T-helper 2 cell treated with Interferon-gamma antibody and Interleukin-4, amounts not matched to agents 5 μg/mL and 100 μg/mL, for 36 hours (primary cell): ENCODE measurements at regions not wholly inside any gene's neighbourhood (a gene's known extent, or its start where the extent isn't known, plus 50 kb on each side); places are given as distances from the start of the nearest gene placed in this dataset.
"Not testable (repeated sequence)": the region's sequence is repeated elsewhere in the genome, so short reads cannot be mapped to it uniquely, and the experiment has no call there.

Source experiments
- DNase-seq: peaks from one replicate; pipeline ENCODE4 v3.0.0; 2021; ENCODE audit warnings: low spot score
- H3K27ac Mint-ChIP-seq: one replicate; pipeline ENCODE4 v1.8.0; 2021; ENCODE audit warnings: mild to moderate bottlenecking, mixed read lengths
- H3K27me3 Mint-ChIP-seq: one replicate; pipeline ENCODE4 v1.8.0; 2021; ENCODE audit warnings: low read depth, mixed read lengths
- H3K36me3 Mint-ChIP-seq: one replicate; pipeline ENCODE4 v1.8.0; 2021; ENCODE audit warnings: low read depth, mixed read lengths
- H3K4me1 Mint-ChIP-seq: one replicate; pipeline ENCODE4 v1.8.0; 2021; ENCODE audit warnings: low read depth, mixed read lengths
- H3K4me3 Mint-ChIP-seq: one replicate; pipeline ENCODE4 v1.8.0; 2022; ENCODE audit warnings: mild to moderate bottlenecking, moderate library complexity, mixed read lengths
- H3K9me3 Mint-ChIP-seq: one replicate; pipeline ENCODE4 v1.8.0; 2021; ENCODE audit warnings: mixed read lengths

DNA sequence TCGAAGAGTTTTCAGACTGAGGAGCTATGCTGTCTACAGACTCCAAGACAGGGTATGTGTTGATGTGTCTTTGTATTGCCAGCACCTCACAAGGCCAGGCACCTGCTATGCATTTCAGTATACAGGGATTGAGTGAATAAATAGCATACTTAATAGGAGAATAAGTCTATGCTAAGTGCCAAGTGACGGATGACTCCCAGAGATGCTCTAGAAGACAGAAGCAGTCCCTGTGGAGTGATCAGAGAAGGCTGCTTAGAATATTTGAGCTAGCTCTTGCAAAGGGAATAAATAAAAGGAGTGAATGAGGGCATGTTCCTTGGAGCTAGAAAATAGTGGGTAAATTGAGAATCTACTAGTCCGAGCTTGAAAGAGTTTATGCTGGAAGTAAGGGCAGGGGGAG lies 346.4 kb downstream of the GATA3 start:
- H3K36me3 Mint-ChIP-seq = peaks cover 3% of the 10 kb centered on the region
- no peaks in the 10 kb centered on the region for H3K9me3 Mint-ChIP-seq
- peak overlapping the region; percentile 73 for H3K4me3 Mint-ChIP-seq
- H3K4me1 Mint-ChIP-seq = peaks cover 84% of the 10 kb centered on the region
- no peaks in the 10 kb centered on the region for H3K27me3 Mint-ChIP-seq
- peak overlapping the region; percentile 91 for H3K27ac Mint-ChIP-seq
- DNase-seq = no peak

DNA sequence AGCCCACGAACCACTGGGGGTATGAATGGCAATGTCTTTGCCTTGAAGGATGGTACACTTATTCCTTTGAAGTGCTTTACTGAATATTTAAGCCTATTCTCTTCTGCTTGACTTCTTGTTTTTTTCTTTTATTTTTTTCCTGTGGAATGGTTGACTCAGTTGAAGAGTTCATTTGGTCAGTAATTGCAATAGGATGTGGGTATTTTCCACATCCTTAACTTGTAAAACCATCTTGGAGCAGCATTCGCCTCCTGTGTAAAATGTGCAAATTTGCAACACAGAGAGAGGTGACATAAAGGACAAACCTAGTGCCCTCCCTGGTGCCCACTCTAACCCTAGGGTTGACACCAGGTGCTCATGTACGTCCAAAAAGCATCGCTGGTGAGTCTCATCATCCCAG lies 347.0 kb downstream of the GATA3 start:
- Mint-ChIP-seq H3K36me3 (peaks cover 4% of the 10 kb centered on the region), H3K4me3 (peak overlapping the region; percentile 73), H3K27ac (peak overlapping the region; percentile 91), H3K27me3 (no peaks in the 10 kb centered on the region), H3K9me3 (no peaks in the 10 kb centered on the region), H3K4me1 (peaks cover 86% of the 10 kb centered on the region)
- DNase-seq = no peak

DNA sequence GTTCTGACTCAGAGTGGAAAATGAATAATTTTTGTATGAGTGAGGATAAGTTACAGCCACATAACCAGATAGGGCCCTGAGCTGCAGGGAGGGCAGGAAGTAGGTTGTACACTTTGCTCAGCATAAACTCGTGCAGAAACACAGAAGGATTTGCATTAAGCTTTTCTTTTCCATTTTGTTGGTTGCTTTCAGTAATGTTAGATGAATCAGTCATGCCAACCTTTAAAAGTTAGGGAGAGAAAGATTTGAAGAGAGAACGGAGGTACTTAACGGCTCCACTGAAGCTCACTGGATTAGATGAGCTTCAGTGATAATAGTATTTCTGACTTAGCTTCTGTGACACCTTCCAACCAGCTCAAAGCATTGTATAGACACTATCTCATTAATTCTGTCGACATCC lies 348.1 kb downstream of the GATA3 start:
- Mint-ChIP-seq H3K4me3 (peak overlapping the region; percentile 73), H3K27ac (peak overlapping the region; percentile 91), H3K36me3 (peaks cover 7% of the 10 kb centered on the region), H3K27me3 (no peaks in the 10 kb centered on the region), H3K4me1 (peaks cover 92% of the 10 kb centered on the region), H3K9me3 (no peaks in the 10 kb centered on the region)
- peak; percentile 72 for DNase-seq

DNA sequence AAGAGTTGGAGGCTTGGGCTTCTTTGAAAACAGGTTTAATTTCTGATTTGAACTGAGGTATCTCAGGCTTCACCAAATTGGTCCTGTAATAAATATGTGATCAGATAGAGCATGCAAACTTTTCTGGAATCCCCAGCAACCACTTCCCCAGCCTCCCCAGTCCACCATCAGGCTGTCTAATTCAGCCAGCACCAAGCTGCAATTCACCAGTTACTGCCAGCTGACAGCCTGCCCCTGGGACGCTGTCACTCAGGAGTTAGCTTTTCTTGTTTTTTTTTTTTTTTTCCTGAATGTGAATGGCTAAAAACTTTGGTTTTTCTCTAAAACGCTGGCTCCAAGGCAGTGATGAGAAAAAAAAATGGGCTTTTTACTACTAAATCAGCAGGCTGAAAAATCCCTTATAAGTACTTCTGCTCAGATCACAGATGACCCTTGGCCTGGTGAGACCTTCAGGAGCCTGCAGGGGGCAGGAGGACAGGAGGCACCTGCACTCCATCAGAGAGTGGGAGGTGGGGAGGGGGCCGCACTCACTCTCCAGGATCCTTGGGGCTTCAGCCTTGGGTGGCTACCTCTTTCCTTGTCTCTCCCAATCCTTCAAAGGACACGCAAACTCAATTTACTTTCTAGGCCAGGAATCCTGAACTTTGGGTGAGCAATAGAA lies 349.4 kb downstream of the GATA3 start:
- no peaks in the 10 kb centered on the region for H3K27me3 Mint-ChIP-seq
- peak overlapping the region; percentile 73 for H3K4me3 Mint-ChIP-seq

DNA sequence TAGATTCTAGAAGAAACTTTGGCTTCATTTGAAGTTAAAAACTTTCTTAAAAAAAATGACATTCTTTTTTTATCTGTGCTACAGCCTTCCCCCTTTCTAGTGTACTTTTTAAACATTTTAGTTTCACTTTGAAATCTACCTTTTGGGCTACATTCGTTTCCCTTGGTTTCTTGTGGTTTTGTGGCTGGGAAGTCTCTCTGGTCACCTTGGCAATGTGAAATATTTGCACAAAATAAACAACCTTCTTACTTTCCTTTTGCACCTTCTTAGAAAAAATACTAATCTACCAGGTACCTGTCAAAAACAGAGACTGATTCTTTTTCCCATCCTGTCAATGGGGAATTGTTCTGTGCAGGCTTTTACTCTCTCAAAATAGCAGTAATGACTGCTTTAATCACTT lies 350.2 kb downstream of the GATA3 start:
- Mint-ChIP-seq H3K9me3 (no peaks in the 10 kb centered on the region), H3K27ac (peak overlapping the region; percentile 91), H3K4me1 (peaks cover 80% of the 10 kb centered on the region), H3K27me3 (no peaks in the 10 kb centered on the region), H3K36me3 (peaks cover 7% of the 10 kb centered on the region), H3K4me3 (peak overlapping the region; percentile 73)
- peak; percentile 57 for DNase-seq

More for the DNA sequence above, 349.4 kb downstream of the GATA3 start:
- Mint-ChIP-seq H3K27ac (peak overlapping the region; percentile 91), H3K36me3 (peaks cover 7% of the 10 kb centered on the region), H3K9me3 (no peaks in the 10 kb centered on the region), H3K4me1 (peaks cover 88% of the 10 kb centered on the region)
- DNase-seq = no peak

DNA sequence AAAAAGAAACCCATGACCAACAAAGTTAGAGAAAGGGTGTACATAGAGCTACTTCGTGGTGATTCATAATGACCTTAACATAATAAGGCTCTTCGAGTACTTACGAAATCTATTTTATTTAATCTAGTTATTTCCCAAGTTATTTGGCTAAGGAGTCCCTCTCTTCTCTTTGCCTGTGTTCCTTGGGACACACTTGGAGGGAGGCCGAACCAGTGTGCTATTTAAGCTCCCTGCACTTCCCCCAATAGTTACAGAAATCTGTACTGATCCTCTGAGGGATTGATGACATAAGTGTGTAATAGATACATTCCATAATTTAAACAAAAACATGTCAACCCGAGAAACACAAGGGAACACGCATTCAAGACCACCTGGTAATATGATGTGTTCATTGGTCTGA lies 351.1 kb downstream of the GATA3 start:
- peak overlapping the region; percentile 73 for H3K4me3 Mint-ChIP-seq
- peaks cover 7% of the 10 kb centered on the region for H3K36me3 Mint-ChIP-seq
- no peak for DNase-seq
- no peaks in the 10 kb centered on the region for H3K27me3 Mint-ChIP-seq
- H3K4me1 Mint-ChIP-seq = peaks cover 77% of the 10 kb centered on the region
- no peaks in the 10 kb centered on the region for H3K9me3 Mint-ChIP-seq
- H3K27ac Mint-ChIP-seq = peak overlapping the region; percentile 91

DNA sequence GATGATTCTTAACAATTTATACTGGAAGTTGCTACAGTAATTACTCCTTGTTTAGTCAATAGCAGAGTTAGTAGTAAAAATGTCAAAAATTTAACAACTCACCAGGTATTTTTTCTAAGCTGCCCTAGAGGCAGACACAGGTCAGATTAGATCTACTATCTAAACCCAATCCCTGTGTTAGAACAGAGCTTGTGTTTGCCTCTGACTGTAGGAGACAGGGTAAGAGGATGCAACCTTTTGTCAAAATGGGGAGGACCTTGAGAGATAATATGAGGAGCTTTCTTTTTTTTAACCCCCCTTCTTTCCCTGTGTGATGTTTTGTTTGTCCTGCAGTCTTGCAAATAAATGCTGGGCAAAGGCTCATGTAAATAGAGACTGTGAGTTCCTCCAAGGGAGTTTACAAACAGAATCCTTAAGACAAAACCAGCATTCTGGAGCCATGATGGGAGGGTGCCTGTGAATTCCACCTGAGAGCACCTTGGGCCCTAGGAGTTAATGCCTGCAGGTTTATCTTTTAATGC lies 353.1 kb downstream of the GATA3 start:
- no peaks in the 10 kb centered on the region for H3K27me3 Mint-ChIP-seq
- H3K27ac Mint-ChIP-seq = peak overlapping the region; percentile 72
- peaks cover 71% of the 10 kb centered on the region for H3K4me1 Mint-ChIP-seq
- peaks cover 7% of the 10 kb centered on the region for H3K36me3 Mint-ChIP-seq
- no peaks in the 10 kb centered on the region for H3K9me3 Mint-ChIP-seq
- no peak for DNase-seq
- peak overlapping the region; percentile 30 for H3K4me3 Mint-ChIP-seq

DNA sequence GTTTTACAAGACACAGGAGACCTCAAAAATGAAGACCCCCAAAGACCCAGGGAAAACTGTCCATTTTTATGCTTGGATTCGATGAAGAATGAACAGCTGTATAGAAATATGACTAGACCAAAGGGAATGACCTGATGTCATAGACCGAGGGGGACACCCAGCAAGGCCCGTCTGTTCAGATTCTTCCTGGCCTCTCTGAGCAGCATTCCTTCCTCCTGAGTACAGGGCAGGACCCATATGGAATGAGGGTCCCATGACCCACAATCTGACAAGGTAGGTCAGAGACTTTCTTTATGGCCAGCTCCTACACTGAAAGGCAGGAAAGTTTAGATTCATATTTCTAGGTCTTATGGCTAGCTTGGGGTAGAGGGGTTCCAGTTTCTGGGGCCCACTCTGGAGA lies 356.0 kb downstream of the GATA3 start:
- Mint-ChIP-seq H3K27ac (peak overlapping the region; percentile 53), H3K27me3 (no peaks in the 10 kb centered on the region), H3K9me3 (no peaks in the 10 kb centered on the region), H3K4me1 (peaks cover 54% of the 10 kb centered on the region), H3K4me3 (no peak overlapping the region), H3K36me3 (peaks cover 12% of the 10 kb centered on the region)
- no peak for DNase-seq

DNA sequence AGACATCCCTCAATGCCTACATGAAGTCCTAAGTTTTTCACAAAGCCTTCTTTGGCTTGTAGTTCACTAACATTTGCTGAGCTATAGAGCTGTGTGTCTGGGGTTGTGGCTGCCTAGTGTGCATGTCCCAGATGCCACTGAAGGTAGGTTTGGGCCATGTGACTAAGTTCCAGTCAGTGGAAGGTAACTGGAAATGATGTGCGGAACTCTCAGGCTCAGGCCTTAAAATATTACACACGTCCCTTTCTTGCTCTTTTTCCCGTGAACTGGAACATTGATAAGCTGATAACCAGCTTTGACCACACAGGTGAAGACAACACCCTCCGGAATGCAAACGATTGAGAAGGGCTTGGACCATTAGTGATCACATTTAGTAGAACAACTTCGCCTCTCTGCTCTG lies 358.1 kb downstream of the GATA3 start:
- H3K27me3 Mint-ChIP-seq = no peaks in the 10 kb centered on the region
- no peak overlapping the region for H3K4me3 Mint-ChIP-seq
- H3K4me1 Mint-ChIP-seq = peaks cover 56% of the 10 kb centered on the region
- peaks cover 13% of the 10 kb centered on the region for H3K36me3 Mint-ChIP-seq
- H3K27ac Mint-ChIP-seq = peak overlapping the region; percentile 57
- H3K9me3 Mint-ChIP-seq = no peaks in the 10 kb centered on the region
- no peak for DNase-seq

DNA sequence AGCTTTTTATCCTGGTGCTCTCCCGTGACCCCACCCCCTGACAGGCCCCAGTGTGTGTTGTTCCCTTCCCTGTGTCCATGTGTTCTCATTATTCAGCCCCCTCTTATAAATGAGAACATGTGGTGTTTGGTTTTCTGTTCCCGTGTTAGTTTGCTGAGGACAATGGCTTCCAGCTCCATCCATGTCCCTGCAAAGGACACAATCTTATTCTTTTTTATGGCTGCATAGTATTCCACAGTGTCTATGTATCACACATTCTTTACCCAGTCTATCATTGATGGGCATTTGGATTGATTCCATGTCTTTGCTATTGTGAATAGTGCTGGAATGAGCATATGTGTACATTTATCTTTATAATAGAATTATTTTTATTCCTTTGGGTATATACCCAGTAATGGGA lies 360.5 kb downstream of the GATA3 start:
- not testable (repeated sequence) for DNase-seq, H3K9me3 Mint-ChIP-seq, H3K27me3 Mint-ChIP-seq, H3K4me3 Mint-ChIP-seq
- peaks cover 17% of the 10 kb centered on the region for H3K36me3 Mint-ChIP-seq
- H3K27ac Mint-ChIP-seq = peak overlapping the region; percentile 98
- H3K4me1 Mint-ChIP-seq = peaks cover 64% of the 10 kb centered on the region

DNA sequence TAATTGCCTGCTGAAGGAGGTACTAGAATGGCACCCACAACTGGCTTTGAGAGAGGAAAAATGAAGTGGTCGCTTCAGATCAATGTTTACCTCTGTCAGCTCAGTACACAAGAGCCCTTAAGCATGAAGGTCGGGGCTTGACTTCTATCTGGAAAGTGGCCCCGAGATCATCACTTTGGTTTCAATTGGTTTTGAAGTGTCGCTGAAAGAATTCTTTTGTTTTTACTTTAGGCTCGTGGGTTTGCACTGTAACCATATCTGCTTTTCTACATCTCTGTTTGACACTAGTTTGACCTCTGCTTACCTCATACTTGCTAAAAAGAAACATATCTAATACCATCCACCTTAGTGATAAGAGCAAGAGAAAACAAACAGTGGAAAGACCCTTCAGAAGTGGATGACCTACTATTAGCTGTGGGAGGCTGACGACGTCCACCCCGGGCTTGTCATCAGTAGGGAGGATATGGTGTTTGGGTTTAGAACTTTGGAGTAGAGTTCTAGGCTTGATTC lies 361.8 kb downstream of the GATA3 start:
- H3K4me3 Mint-ChIP-seq = peak overlapping the region; percentile 68

DNA sequence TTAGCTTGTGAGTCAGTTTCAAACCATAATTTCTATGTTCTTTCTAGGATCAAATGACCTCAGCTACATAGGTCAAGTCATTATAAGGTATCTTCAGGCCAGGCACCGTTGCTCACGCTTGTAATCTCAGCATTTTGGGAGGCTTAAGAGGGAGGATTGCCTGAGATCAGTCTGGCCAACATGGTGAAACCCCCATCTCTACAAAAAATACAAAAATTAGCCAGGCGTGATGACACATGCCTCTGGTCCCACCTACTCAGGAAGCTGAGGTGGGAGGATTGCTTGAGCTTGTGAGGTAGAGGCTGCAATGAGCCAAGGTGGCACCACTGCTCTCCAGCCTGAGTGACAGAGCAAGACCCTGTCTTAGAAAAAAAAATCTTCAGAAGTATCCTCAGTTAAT lies 362.3 kb downstream of the GATA3 start:
- peak; percentile 66 for DNase-seq
- no peaks in the 10 kb centered on the region for H3K27me3 Mint-ChIP-seq
- peak overlapping the region; percentile 98 for H3K27ac Mint-ChIP-seq
- peaks cover 20% of the 10 kb centered on the region for H3K36me3 Mint-ChIP-seq
- peaks cover 63% of the 10 kb centered on the region for H3K4me1 Mint-ChIP-seq
- H3K9me3 Mint-ChIP-seq = no peaks in the 10 kb centered on the region
- H3K4me3 Mint-ChIP-seq = peak overlapping the region; percentile 68

More for the DNA sequence above, 361.8 kb downstream of the GATA3 start:
- no peaks in the 10 kb centered on the region for H3K27me3 Mint-ChIP-seq
- DNase-seq = peak; percentile 77
- peaks cover 63% of the 10 kb centered on the region for H3K4me1 Mint-ChIP-seq
- H3K36me3 Mint-ChIP-seq = peaks cover 17% of the 10 kb centered on the region
- no peaks in the 10 kb centered on the region for H3K9me3 Mint-ChIP-seq
- peak overlapping the region; percentile 98 for H3K27ac Mint-ChIP-seq

DNA sequence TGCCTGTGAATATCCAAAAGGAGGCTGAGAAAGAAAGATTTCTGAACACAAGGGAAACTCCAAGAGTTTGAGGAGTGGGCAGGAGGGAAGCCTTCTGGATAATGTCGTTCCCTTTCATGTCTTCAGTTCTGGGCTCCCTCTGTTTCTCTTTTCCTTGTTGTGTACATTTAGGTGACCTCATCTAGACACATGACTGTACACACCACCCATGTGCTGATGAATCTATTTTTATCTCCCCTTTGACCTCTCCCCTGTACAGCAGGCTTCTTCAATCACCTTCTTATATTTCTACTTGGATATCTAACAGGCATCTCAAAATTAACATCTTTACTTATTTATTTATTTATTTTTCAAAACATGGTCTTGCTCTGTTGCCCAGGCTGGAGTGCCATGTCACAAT lies 363.1 kb downstream of the GATA3 start:
- peak overlapping the region; percentile 98 for H3K27ac Mint-ChIP-seq
- no peak overlapping the region for H3K4me3 Mint-ChIP-seq

DNA sequence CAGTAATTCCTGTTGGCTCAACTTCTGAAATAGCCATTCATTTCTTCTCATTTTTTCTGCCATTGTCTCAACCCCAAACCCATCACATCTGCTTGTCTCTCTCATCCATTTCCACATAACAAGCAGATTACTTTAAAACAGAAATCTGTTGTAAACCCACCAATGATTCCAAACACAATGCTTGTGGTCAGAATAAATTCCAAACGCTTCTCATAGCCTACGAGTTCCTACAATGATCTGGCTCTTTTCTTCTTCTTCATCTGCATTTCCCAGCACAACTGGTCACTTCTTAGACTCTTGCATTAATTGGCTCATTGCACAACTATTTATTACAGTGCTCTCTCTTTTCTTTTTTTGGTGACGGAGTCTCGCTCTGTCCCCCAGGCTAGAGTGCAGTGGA lies 364.1 kb downstream of the GATA3 start:
- Mint-ChIP-seq H3K9me3 (no peaks in the 10 kb centered on the region), H3K27me3 (no peaks in the 10 kb centered on the region), H3K36me3 (peaks cover 20% of the 10 kb centered on the region), H3K27ac (peak overlapping the region; percentile 65), H3K4me3 (no peak overlapping the region), H3K4me1 (peaks cover 52% of the 10 kb centered on the region)
- no peak for DNase-seq

More for the DNA sequence above, 363.1 kb downstream of the GATA3 start:
- peaks cover 20% of the 10 kb centered on the region for H3K36me3 Mint-ChIP-seq
- H3K9me3 Mint-ChIP-seq = no peaks in the 10 kb centered on the region
- no peak for DNase-seq
- H3K4me1 Mint-ChIP-seq = peaks cover 56% of the 10 kb centered on the region
- no peaks in the 10 kb centered on the region for H3K27me3 Mint-ChIP-seq
